ENCODE measurements at regions not wholly inside any gene's neighbourhood (a gene's known extent, or its start where the extent isn't known, plus 50 kb on each side); places are given as distances from the start of the nearest gene placed in this dataset.

GRCh38 chr15:31586841-31587240, 260.2 kb downstream of the KLF13 start:
- WGBS, 2 donors = 87 to 92% methylated on average over 4 of the region's 4 CpGs

GRCh38 chr15:31587583-31587982, 260.9 kb downstream of the KLF13 start:
- whole genome bisulfite sequencing, 2 donors = 88 to 90% methylated on average over 4 of the region's 4 CpGs
- no peak for ATAC-seq (ENCODE audit: insufficient read depth, low FRiP score)

More at GRCh38 chr15:31586841-31587240, 260.2 kb downstream of the KLF13 start:
- peaks cover 0 to 7% (median 0%) of the 10 kb centered on the region in 5 donors for H3K4me1 ChIP-seq (ENCODE audit: control insufficient read depth in 5 of 5, insufficient read depth in 5 of 5, low read length in 5 of 5)
- ATAC-seq (ENCODE audit: insufficient read depth, low FRiP score) = no peak
- H3K36me3 ChIP-seq (ENCODE audit: control insufficient read depth in 4 of 4, insufficient read depth in 4 of 4, low read length in 4 of 4) = no peaks in the 10 kb centered on the region
- H3K9me3 ChIP-seq (ENCODE audit: control insufficient read depth in 4 of 4, insufficient read depth in 3 of 4, low read length in 3 of 4) = peaks cover 0 to 10% (median 2%) of the 10 kb centered on the region in 4 donors
- no peak overlapping the region for H3K4me3 ChIP-seq
- no peaks in the 10 kb centered on the region for H3K27me3 ChIP-seq (ENCODE audit: control insufficient read depth in 3 of 3, insufficient read depth in 3 of 3, low read length in 2 of 3)
- H3K27ac ChIP-seq (ENCODE audit: low read depth in 1 of 2, low read length in 1 of 2) = no peak overlapping the region
- TF ChIP-seq, protein P1, sequence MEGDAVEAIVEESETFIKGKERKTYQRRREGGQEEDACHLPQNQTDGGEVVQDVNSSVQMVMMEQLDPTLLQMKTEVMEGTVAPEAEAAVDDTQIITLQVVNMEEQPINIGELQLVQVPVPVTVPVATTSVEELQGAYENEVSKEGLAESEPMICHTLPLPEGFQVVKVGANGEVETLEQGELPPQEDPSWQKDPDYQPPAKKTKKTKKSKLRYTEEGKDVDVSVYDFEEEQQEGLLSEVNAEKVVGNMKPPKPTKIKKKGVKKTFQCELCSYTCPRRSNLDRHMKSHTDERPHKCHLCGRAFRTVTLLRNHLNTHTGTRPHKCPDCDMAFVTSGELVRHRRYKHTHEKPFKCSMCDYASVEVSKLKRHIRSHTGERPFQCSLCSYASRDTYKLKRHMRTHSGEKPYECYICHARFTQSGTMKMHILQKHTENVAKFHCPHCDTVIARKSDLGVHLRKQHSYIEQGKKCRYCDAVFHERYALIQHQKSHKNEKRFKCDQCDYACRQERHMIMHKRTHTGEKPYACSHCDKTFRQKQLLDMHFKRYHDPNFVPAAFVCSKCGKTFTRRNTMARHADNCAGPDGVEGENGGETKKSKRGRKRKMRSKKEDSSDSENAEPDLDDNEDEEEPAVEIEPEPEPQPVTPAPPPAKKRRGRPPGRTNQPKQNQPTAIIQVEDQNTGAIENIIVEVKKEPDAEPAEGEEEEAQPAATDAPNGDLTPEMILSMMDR (IDR thresholded peaks at IDR 0.05; ENCODE audit: control extremely low read depth, extremely low read depth) = no peak
- H3K9ac ChIP-seq (ENCODE audit: insufficient read depth in 1 of 2, low read length in 2 of 2) = no peak overlapping the region
- no peak for DNase-seq

GRCh38 chr15:31590609-31591008, 264.0 kb downstream of the KLF13 start:
- Histone ChIP-seq H3K4me1 (ENCODE audit: control insufficient read depth in 5 of 5, insufficient read depth in 5 of 5, low read length in 5 of 5) (peaks cover 0 to 7% (median 0%) of the 10 kb centered on the region in 5 donors), H3K27me3 (ENCODE audit: control insufficient read depth in 3 of 3, insufficient read depth in 3 of 3, low read length in 2 of 3) (no peaks in the 10 kb centered on the region), H3K9ac (ENCODE audit: insufficient read depth in 1 of 2, low read length in 2 of 2) (no peak overlapping the region), H3K36me3 (ENCODE audit: control insufficient read depth in 4 of 4, insufficient read depth in 4 of 4, low read length in 4 of 4) (no peaks in the 10 kb centered on the region), H3K27ac (ENCODE audit: low read depth in 1 of 2, low read length in 1 of 2) (no peak overlapping the region), H3K4me3 (no peak overlapping the region), H3K9me3 (ENCODE audit: control insufficient read depth in 4 of 4, insufficient read depth in 3 of 4, low read length in 3 of 4) (peaks cover 0 to 2% (median 0%) of the 10 kb centered on the region in 4 donors)
- WGBS, 2 donors = 59 to 76% methylated on average over 4 of the region's 4 CpGs
- DNase-seq (peak; percentile 52 to 70 (median 57)), ATAC-seq (ENCODE audit: insufficient read depth, low FRiP score) (no peak)
- TF ChIP-seq, protein P1 (IDR thresholded peaks at IDR 0.05; ENCODE audit: control extremely low read depth, extremely low read depth) = no peak

More at GRCh38 chr15:31587583-31587982, 260.9 kb downstream of the KLF13 start:
- no peaks in the 10 kb centered on the region for H3K27me3 ChIP-seq (ENCODE audit: control insufficient read depth in 3 of 3, insufficient read depth in 3 of 3, low read length in 2 of 3)
- H3K36me3 ChIP-seq (ENCODE audit: control insufficient read depth in 4 of 4, insufficient read depth in 4 of 4, low read length in 4 of 4) = no peaks in the 10 kb centered on the region
- DNase-seq = no peak
- H3K4me1 ChIP-seq (ENCODE audit: control insufficient read depth in 5 of 5, insufficient read depth in 5 of 5, low read length in 5 of 5) = peaks cover 0 to 7% (median 0%) of the 10 kb centered on the region in 5 donors
- peaks cover 0 to 10% (median 0%) of the 10 kb centered on the region in 4 donors for H3K9me3 ChIP-seq (ENCODE audit: control insufficient read depth in 4 of 4, insufficient read depth in 3 of 4, low read length in 3 of 4)
- TF ChIP-seq, protein P1 (IDR thresholded peaks at IDR 0.05; ENCODE audit: control extremely low read depth, extremely low read depth) = no peak
- no peak overlapping the region for H3K4me3 ChIP-seq
- H3K9ac ChIP-seq (ENCODE audit: insufficient read depth in 1 of 2, low read length in 2 of 2) = no peak overlapping the region
- no peak overlapping the region for H3K27ac ChIP-seq (ENCODE audit: low read depth in 1 of 2, low read length in 1 of 2)

DNA sequence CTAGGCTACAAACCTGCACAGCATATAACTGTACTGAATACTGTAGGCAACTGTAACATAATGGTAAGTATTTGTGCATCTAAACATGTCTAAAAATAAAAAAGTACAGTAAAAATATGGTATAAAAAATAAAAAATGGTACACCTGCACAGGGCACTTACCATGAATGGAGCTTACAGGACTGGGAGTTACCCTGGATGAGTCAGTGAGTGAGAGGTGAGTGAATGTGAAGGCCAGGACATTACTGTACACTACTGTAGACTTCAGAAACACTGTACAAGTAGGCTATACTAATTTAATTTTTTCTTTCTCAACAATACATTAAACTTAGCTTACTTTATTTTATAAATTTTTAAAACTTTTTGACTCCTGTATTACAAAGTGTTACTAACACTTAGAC, 265.3 kb downstream of the KLF13 start:
- TF ChIP-seq, protein P1 (IDR thresholded peaks at IDR 0.05; ENCODE audit: control extremely low read depth, extremely low read depth) = no peak
- Histone ChIP-seq H3K27me3 (ENCODE audit: control insufficient read depth in 3 of 3, insufficient read depth in 3 of 3, low read length in 2 of 3) (no peaks in the 10 kb centered on the region), H3K27ac (ENCODE audit: low read depth in 1 of 2, low read length in 1 of 2) (no peak overlapping the region), H3K4me3 (no peak overlapping the region), H3K36me3 (ENCODE audit: control insufficient read depth in 4 of 4, insufficient read depth in 4 of 4, low read length in 4 of 4) (no peaks in the 10 kb centered on the region), H3K4me1 (ENCODE audit: control insufficient read depth in 5 of 5, insufficient read depth in 5 of 5, low read length in 5 of 5) (peaks cover 0 to 7% (median 0%) of the 10 kb centered on the region in 5 donors), H3K9ac (ENCODE audit: insufficient read depth in 1 of 2, low read length in 2 of 2) (no peak overlapping the region), H3K9me3 (ENCODE audit: control insufficient read depth in 4 of 4, insufficient read depth in 3 of 4, low read length in 3 of 4) (peaks cover 0 to 2% (median 0%) of the 10 kb centered on the region in 4 donors)
- DNase-seq (no peak), ATAC-seq (ENCODE audit: insufficient read depth, low FRiP score) (no peak)

Measured in lung (tissue), 11 donors.